ENCODE measurements at regions not wholly inside any gene's neighbourhood (a gene's known extent, or its start where the extent isn't known, plus 50 kb on each side); places are given as distances from the start of the nearest gene placed in this dataset.

- TF ChIP-seq EZH2 (IDR thresholded peaks at IDR 0.05), result no peak
- no peak for TF ChIP-seq POLR2AphosphoS5 (IDR thresholded peaks at IDR 0.05; ENCODE audit: borderline replicate concordance, low read depth, low read length)
Measured at GRCh38 chr18:10037181-10037580, 123.4 kb downstream of the VAPA start.
